Caco-2 (cell line): ENCODE measurements at regions not wholly inside any gene's neighbourhood (a gene's known extent, or its start where the extent isn't known, plus 50 kb on each side); places are given as distances from the start of the nearest gene placed in this dataset.

Experiments used
- BruUV-seq: library from RNA; stranded (reverse); fragments of 400-500 nt; replicated peaks from 2 replicates; lab custom pipeline; 2021; lab: Mats Ljungman, UMichigan
- CTCF ChIA-PET: fragments of 300-600 bp; sonication (Branson Sonifier 250); formaldehyde crosslinking; loops from one replicate; lab custom pipeline; 2022; ENCODE audit warnings: antibody characterized with exemption; lab: Charles Lee
- POLR2A ChIA-PET: fragments of 300-600 bp; sonication (Branson Sonifier 250); formaldehyde crosslinking; loops from one replicate; lab custom pipeline; 2022; ENCODE audit warnings: antibody characterized with exemption; lab: Charles Lee
- DNase-seq, 2 experiments: peaks; one replicate each; pipeline versions ENCODE4 v3.0.0 to v3.0.0-alpha.2; 2020 to 2022
- H3K27me3 ChIP-seq: replicated peaks from 2 replicates; pipeline ENCODE4 v1.6.0; 2011; ENCODE audit warnings: low read length; ENCODE audit not compliant: control insufficient read depth, insufficient read depth
- H3K36me3 ChIP-seq: 2 replicates; pipeline ENCODE4 v1.5.1; 2011; ENCODE audit warnings: low read length; ENCODE audit not compliant: control insufficient read depth, insufficient read depth
- H3K4me1 ChIP-seq: fragments of 250-450 bp; sonication (Bioruptor Pico); 2 replicates; pipeline ENCODE4 v1.5.1; 2020; ENCODE audit warnings: mild to moderate bottlenecking
- H3K4me3 ChIP-seq: 2 replicates; pipeline ENCODE4 v1.5.1; 2011; ENCODE audit warnings: low read depth, mild to moderate bottlenecking, control low read depth, low read length
- H3K9me3 ChIP-seq: fragments of 250-450 bp; sonication (Bioruptor Pico); 2 replicates; pipeline ENCODE4 v1.5.1; 2020; ENCODE audit warnings: mild to moderate bottlenecking, moderate library complexity
- H3K27ac Mint-ChIP-seq: one replicate; pipeline ENCODE4 v1.8.0; 2022; ENCODE audit warnings: mixed read lengths; ENCODE audit not compliant: unreplicated experiment
- H3K27me3 Mint-ChIP-seq: one replicate; pipeline ENCODE4 v1.8.0; 2022; ENCODE audit warnings: mixed read lengths; ENCODE audit not compliant: insufficient read depth, unreplicated experiment
- H3K36me3 Mint-ChIP-seq: one replicate; pipeline ENCODE4 v1.8.0; 2022; ENCODE audit warnings: mild to moderate bottlenecking, mixed read lengths; ENCODE audit not compliant: insufficient read depth, unreplicated experiment
- H3K4me1 Mint-ChIP-seq: one replicate; pipeline ENCODE4 v1.8.0; 2022; ENCODE audit warnings: low read depth, mixed read lengths; ENCODE audit not compliant: unreplicated experiment
- H3K4me3 Mint-ChIP-seq: one replicate; pipeline ENCODE4 v1.8.0; 2022; ENCODE audit warnings: mild to moderate bottlenecking, moderate library complexity, mixed read lengths; ENCODE audit not compliant: unreplicated experiment
- H3K9me3 Mint-ChIP-seq: one replicate; pipeline ENCODE4 v1.8.0; 2022; ENCODE audit warnings: mixed read lengths; ENCODE audit not compliant: unreplicated experiment
- CTCF ChIP-seq, 2 experiments: fragments of 200-600 bp in 1 of 2; IDR thresholded peaks; 1 replicate in 1 of 2; 2 replicates in 1 of 2; pipeline versions ENCODE4 v1.5.1 to v1.8.0; 2011 to 2022; ENCODE audit warnings: antibody characterized with exemption in 1 of 2, control low read depth in 1 of 2, inconsistent platforms in 1 of 2, low read depth in 1 of 2, low read length in 1 of 2, mild to moderate bottlenecking in 1 of 2, moderate library complexity in 1 of 2; ENCODE audit not compliant: insufficient read depth in 1 of 2, severe bottlenecking in 1 of 2, unreplicated experiment in 1 of 2
- intact Hi-C: fragments of 100-400 bp; cut with micrococcal nuclease; formaldehyde crosslinking; loops from one replicate; pipeline ENCODE4 v1.10.0; 2022; ENCODE audit not compliant: unreplicated experiment

GRCh38 chr3:72261566-72262564 lies 476.9 kb upstream of the PROK2 start:
- no TSS peak for BruUV-seq
- Histone ChIP-seq H3K36me3 (no peaks in the 10 kb centered on the region), H3K27me3 (no peaks in the 10 kb centered on the region), H3K9me3 (no peaks in the 10 kb centered on the region), H3K4me1 (no peaks in the 10 kb centered on the region), H3K4me3 (no peak overlapping the region)
- no peak overlapping the region for H3K4me3 Mint-ChIP-seq
- peaks cover 3% of the 10 kb centered on the region for H3K27me3 Mint-ChIP-seq
- no peak for TF ChIP-seq CTCF (IDR thresholded peaks at IDR 0.05; ENCODE audit: insufficient read depth in 1 of 2, low read depth in 1 of 2, low read length in 1 of 2, severe bottlenecking in 1 of 2, unreplicated experiment in 1 of 2)
- intact Hi-C loops, result no loop called here
- ChIA-PET POLR2A (no interaction called here), CTCF (no interaction called here)
- H3K4me1 Mint-ChIP-seq, result peaks cover 5% of the 10 kb centered on the region
- no peaks in the 10 kb centered on the region for H3K36me3 Mint-ChIP-seq
- no peak for DNase-seq
- no peak overlapping the region for H3K27ac Mint-ChIP-seq
- H3K9me3 Mint-ChIP-seq, result no peaks in the 10 kb centered on the region

- ChIA-PET POLR2A (no interaction called here), CTCF (no interaction called here)
- H3K4me3 Mint-ChIP-seq, result no peak overlapping the region
- peaks cover 3% of the 10 kb centered on the region for H3K27me3 Mint-ChIP-seq
- Histone ChIP-seq H3K27me3 (no peaks in the 10 kb centered on the region), H3K36me3 (no peaks in the 10 kb centered on the region), H3K4me3 (no peak overlapping the region), H3K4me1 (no peaks in the 10 kb centered on the region), H3K9me3 (no peaks in the 10 kb centered on the region)
- intact Hi-C loops, result no loop called here
- H3K27ac Mint-ChIP-seq, result no peak overlapping the region
- no peak for TF ChIP-seq CTCF (IDR thresholded peaks at IDR 0.05; ENCODE audit: insufficient read depth in 1 of 2, low read depth in 1 of 2, low read length in 1 of 2, severe bottlenecking in 1 of 2, unreplicated experiment in 1 of 2)
- no TSS peak for BruUV-seq
- H3K4me1 Mint-ChIP-seq, result no peaks in the 10 kb centered on the region
- no peaks in the 10 kb centered on the region for H3K36me3 Mint-ChIP-seq
- H3K9me3 Mint-ChIP-seq, result no peaks in the 10 kb centered on the region
- DNase-seq, result no peak
Measured at GRCh38 chr3:72260588-72260910, 475.6 kb upstream of the PROK2 start.

GRCh38 chr3:72259755-72260587 lies 475.0 kb upstream of the PROK2 start:
- H3K27ac Mint-ChIP-seq, result no peak overlapping the region
- H3K4me3 ChIP-seq, result no peak overlapping the region
- H3K27me3 Mint-ChIP-seq, result peaks cover 3% of the 10 kb centered on the region
- BruUV-seq, result no TSS peak
- no peaks in the 10 kb centered on the region for H3K36me3 ChIP-seq
- H3K4me1 ChIP-seq, result no peaks in the 10 kb centered on the region
- no peaks in the 10 kb centered on the region for H3K27me3 ChIP-seq
- H3K36me3 Mint-ChIP-seq, result no peaks in the 10 kb centered on the region
- H3K4me1 Mint-ChIP-seq, result no peaks in the 10 kb centered on the region
- no peaks in the 10 kb centered on the region for H3K9me3 Mint-ChIP-seq
- no peak overlapping the region for H3K4me3 Mint-ChIP-seq
- ChIA-PET CTCF (no interaction called here), POLR2A (no interaction called here)
- DNase-seq, result no peak
- H3K9me3 ChIP-seq, result no peaks in the 10 kb centered on the region
- intact Hi-C loops, result no loop called here
- TF ChIP-seq CTCF (IDR thresholded peaks at IDR 0.05; ENCODE audit: insufficient read depth in 1 of 2, low read depth in 1 of 2, low read length in 1 of 2, severe bottlenecking in 1 of 2, unreplicated experiment in 1 of 2), result no peak
